NT2/D1 (cell line): ENCODE measurements at regions not wholly inside any gene's neighbourhood (a gene's known extent, or its start where the extent isn't known, plus 50 kb on each side); places are given as distances from the start of the nearest gene placed in this dataset.

Source experiments
- DNase-seq: peaks from one replicate; pipeline ENCODE4 v3.0.0-alpha.2; 2011; ENCODE audit warnings: low read depth, low spot score
- H3K27me3 ChIP-seq: 2 replicates; pipeline ENCODE4 v1.6.0; 2011; ENCODE audit warnings: mild to moderate bottlenecking; ENCODE audit not compliant: insufficient read length, insufficient read depth
- H3K36me3 ChIP-seq: 2 replicates; pipeline ENCODE4 v1.6.1; 2011; ENCODE audit warnings: mild to moderate bottlenecking, low read length, mixed read lengths; ENCODE audit not compliant: insufficient read depth, insufficient read length
- H3K4me1 ChIP-seq: 2 replicates; pipeline ENCODE4 v1.5.1; 2011; ENCODE audit not compliant: insufficient read depth, insufficient read length
- H3K4me3 ChIP-seq: 2 replicates; pipeline ENCODE4 v1.5.1; 2011; ENCODE audit warnings: low read depth; ENCODE audit not compliant: insufficient read length
- H3K9ac ChIP-seq: 2 replicates; pipeline ENCODE4 v1.6.0; 2011; ENCODE audit warnings: low read depth; ENCODE audit not compliant: insufficient read length
- H3K9me3 ChIP-seq: 2 replicates; pipeline ENCODE4 v1.5.1; 2011; ENCODE audit warnings: mild to moderate bottlenecking, low read length; ENCODE audit not compliant: insufficient read depth
- SUZ12 ChIP-seq: IDR thresholded peaks from 2 replicates; pipeline ENCODE4 v1.6.1; 2011; ENCODE audit not compliant: insufficient read length, insufficient read depth; ENCODE audit errors: extremely low read depth
- YY1 ChIP-seq: IDR thresholded peaks from 2 replicates; pipeline ENCODE4 v1.6.1; 2011; ENCODE audit not compliant: insufficient read length, insufficient read depth
- ZNF274 ChIP-seq: IDR thresholded peaks from 2 replicates; pipeline ENCODE4 v1.6.1; 2011; ENCODE audit warnings: mild to moderate bottlenecking, low read depth, low read length

DNA sequence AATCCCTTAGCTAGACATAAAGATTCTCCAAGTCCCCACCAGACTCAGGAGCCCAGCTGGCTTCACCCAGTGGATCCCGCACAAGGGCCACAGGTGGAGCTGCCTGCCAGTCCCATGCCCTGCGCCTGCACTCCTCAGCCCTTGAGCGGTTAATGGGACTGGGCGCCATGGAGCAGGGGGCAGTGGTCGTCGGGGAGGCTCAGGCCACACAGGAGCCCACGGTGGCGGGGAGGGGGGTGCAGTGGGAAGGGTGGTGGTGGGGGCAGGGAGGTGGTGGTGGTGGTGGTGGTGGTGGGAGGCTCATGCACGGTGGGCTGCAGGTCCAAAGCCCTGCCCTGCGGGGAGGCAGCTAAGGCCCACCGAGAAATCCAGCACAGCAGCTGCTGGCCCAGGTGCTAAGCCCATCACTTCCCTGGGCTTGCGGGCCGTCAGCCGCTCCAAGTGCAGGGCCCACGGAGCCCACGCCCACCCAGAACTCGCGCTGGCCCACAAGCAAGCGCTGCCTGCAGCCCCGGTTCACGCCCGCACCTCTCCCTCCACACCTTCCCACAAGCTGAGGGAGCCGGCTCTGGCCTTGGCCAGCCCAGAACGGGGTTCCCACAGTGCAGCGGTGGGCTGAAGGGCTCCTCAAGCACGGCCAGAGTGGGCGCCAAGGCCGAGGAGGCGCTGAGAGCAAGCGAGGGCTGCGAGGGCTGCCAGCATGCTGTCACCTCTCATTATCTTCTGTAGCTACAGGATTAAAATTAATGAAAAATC lies 732.5 kb upstream of the POM121L12 start:
- DNase-seq = no peak
- H3K36me3 ChIP-seq = no peaks in the 10 kb centered on the region
- no peaks in the 10 kb centered on the region for H3K4me1 ChIP-seq
- no peaks in the 10 kb centered on the region for H3K9me3 ChIP-seq
- TF ChIP-seq SUZ12 (no peak), YY1 (no peak), ZNF274 (no peak)
- no peak overlapping the region for H3K4me3 ChIP-seq
- H3K27me3 ChIP-seq = no peaks in the 10 kb centered on the region
- no peak overlapping the region for H3K9ac ChIP-seq

DNA sequence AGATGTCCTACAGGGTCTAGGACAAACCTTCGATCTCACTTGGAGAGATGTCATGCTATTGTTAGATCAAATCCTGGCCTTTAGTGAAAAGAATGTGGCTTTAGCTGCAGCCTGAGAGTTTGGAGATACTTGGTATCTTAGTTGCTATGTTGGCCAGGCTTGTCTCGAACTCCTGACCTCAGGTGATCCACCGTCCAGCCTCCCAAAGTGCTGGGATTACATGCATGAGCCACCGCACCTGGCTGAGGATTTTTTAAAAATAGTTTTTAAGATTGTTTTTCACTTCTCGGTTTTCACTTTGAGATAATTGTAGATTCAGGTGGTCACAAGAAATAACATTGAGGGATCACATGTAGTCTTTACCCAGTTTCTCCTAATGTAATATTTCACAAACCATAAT lies 738.3 kb upstream of the POM121L12 start:
- H3K9me3 ChIP-seq = peaks cover 7% of the 10 kb centered on the region; the same call in 1 of the 2 replicates
- no peak for DNase-seq
- TF ChIP-seq SUZ12 (no peak), ZNF274 (no peak), YY1 (no peak)
- H3K36me3 ChIP-seq = no peaks in the 10 kb centered on the region
- no peaks in the 10 kb centered on the region for H3K27me3 ChIP-seq
- no peak overlapping the region for H3K4me3 ChIP-seq
- H3K4me1 ChIP-seq = no peaks in the 10 kb centered on the region
- H3K9ac ChIP-seq = no peak overlapping the region

DNA sequence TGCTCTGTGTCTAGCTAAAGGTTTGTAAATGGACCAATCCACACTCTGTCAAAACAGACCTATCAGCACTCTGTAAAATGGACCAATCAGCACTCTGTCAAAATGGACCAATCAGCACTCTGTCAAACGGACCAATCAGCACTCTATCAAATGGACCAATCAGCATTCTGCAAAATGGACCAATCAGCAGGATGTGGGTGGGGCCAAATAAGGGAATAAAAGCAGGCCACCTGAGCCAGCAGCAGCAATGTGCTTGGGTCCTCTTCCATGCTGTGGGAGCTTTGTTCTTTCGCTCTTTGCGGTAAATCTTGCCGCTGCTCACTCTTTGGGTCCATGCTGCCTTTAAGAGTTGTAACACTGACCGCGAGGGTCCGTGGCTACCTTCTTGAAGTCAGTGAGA lies 740.5 kb upstream of the POM121L12 start:
- Histone ChIP-seq H3K4me1 (no peaks in the 10 kb centered on the region), H3K9me3 (peaks cover 7% of the 10 kb centered on the region; the same call in 1 of the 2 replicates), H3K27me3 (no peaks in the 10 kb centered on the region), H3K4me3 (no peak overlapping the region), H3K36me3 (no peaks in the 10 kb centered on the region), H3K9ac (no peak overlapping the region)
- TF ChIP-seq SUZ12 = no peak
- no peak for TF ChIP-seq ZNF274
- no peak for TF ChIP-seq YY1
- DNase-seq = no peak

DNA sequence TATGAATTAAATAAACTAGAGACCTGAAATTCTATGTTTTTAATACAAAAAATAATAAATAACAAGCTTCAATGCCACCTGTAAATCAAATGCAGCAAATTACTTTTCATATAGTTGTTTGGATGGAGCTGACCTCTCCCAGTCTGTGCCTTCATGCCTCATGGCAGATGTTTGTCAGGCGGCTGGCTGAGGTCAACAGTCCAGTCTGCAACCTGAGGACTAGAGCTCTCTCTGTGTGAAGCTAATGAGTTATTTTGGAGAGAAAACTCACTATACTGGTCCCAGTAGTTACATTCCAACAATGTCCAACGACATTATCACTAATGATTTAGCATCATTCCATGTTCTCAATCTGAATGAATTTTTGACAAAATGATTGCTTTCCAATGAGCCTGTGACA lies 746.2 kb upstream of the POM121L12 start:
- Histone ChIP-seq H3K27me3 (no peaks in the 10 kb centered on the region), H3K36me3 (no peaks in the 10 kb centered on the region), H3K9ac (no peak overlapping the region), H3K9me3 (no peaks in the 10 kb centered on the region), H3K4me1 (no peaks in the 10 kb centered on the region), H3K4me3 (no peak overlapping the region)
- no peak for DNase-seq
- TF ChIP-seq YY1 (no peak), SUZ12 (no peak), ZNF274 (no peak)

DNA sequence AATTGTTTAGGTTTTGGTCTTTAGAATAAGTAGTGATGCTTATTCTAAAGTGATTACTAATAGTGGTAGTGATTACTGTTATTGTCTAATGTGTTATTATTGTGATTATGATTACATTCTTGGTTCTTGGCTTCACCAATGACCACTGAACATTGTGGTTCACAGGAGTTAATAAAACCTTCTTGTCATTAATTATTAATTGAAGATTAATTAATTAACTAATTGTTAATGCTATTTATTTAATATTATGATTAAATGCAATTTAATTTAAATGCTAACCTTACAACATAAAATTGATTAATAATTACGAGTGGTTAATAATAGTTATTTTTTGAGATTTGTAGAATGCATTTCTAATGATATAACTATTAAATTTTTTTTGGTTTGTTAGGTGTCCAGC lies 747.7 kb upstream of the POM121L12 start:
- Histone ChIP-seq H3K4me3 (no peak overlapping the region), H3K4me1 (no peaks in the 10 kb centered on the region), H3K27me3 (no peaks in the 10 kb centered on the region), H3K9me3 (no peaks in the 10 kb centered on the region), H3K9ac (no peak overlapping the region), H3K36me3 (no peaks in the 10 kb centered on the region)
- no peak for TF ChIP-seq YY1
- TF ChIP-seq ZNF274 = no peak
- no peak for TF ChIP-seq SUZ12
- no peak for DNase-seq

DNA sequence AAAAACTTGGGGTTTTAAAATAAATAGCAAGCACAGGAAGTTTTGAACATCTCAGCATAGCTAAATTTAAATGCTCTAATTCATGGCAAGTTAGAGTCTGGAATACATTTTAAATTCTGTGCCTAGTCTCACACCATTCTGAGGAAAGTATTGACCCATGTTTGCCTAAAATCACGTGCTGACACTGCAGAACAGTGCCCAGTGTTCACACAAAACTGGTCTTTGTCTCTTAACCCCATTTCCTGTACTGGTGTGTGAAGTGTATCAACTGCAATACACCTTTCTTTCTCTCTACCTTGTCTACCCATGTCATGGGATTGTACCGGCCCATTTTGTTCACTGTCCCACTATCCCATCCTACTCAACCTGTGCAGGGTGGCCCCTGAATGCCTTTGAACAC lies 749.7 kb upstream of the POM121L12 start:
- TF ChIP-seq SUZ12 (no peak), ZNF274 (no peak), YY1 (no peak)
- H3K9me3 ChIP-seq = no peaks in the 10 kb centered on the region
- no peak overlapping the region for H3K9ac ChIP-seq
- no peak overlapping the region for H3K4me3 ChIP-seq
- H3K27me3 ChIP-seq = no peaks in the 10 kb centered on the region
- H3K36me3 ChIP-seq = no peaks in the 10 kb centered on the region
- no peaks in the 10 kb centered on the region for H3K4me1 ChIP-seq
- no peak for DNase-seq

DNA sequence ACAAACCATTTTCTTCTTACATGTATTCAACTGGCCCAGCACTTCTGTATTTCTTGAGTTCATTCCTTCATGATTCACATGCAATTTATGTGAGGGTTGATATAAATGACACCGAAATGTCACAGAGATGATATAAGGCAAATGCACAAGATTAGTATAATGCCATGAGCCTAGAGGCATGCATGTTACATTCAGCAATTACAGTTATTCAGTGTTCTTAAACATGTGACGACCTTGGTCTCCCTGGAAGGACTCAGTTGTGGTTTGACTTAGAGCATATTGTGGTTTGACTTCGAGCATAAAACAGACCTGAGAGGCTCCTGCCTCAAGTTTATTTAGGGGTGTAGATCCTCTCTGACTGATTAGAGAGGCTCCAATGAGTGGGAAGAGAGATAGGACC lies 752.1 kb upstream of the POM121L12 start:
- Histone ChIP-seq H3K4me1 (no peaks in the 10 kb centered on the region), H3K9ac (no peak overlapping the region)
- TF ChIP-seq YY1 = no peak
- TF ChIP-seq SUZ12 = no peak
- TF ChIP-seq ZNF274 = no peak

More for the DNA sequence above, 752.1 kb upstream of the POM121L12 start:
- Histone ChIP-seq H3K4me3 (no peak overlapping the region), H3K9me3 (no peaks in the 10 kb centered on the region), H3K36me3 (no peaks in the 10 kb centered on the region), H3K27me3 (no peaks in the 10 kb centered on the region)
- DNase-seq = no peak
